WERI-Rb-1 (cell line): ENCODE measurements at regions not wholly inside any gene's neighbourhood (a gene's known extent, or its start where the extent isn't known, plus 50 kb on each side); places are given as distances from the start of the nearest gene placed in this dataset.

Experiments
- DNase-seq: peaks from one replicate; pipeline ENCODE4 v3.0.0-alpha.2; 2020
- H3K27ac ChIP-seq: fragments of 250-450 bp; sonication (Bioruptor Pico); 2 replicates; pipeline ENCODE4 v1.5.1; 2020; ENCODE audit warnings: mild to moderate bottlenecking, moderate library complexity
- H3K27me3 ChIP-seq: fragments of 250-450 bp; sonication (Bioruptor Pico); 2 replicates; pipeline ENCODE4 v1.5.1; 2021; ENCODE audit warnings: mild to moderate bottlenecking, low read depth, moderate library complexity; ENCODE audit not compliant: insufficient read depth, severe bottlenecking
- H3K36me3 ChIP-seq: fragments of 250-450 bp; sonication (Bioruptor Pico); 2 replicates; pipeline ENCODE4 v1.5.1; 2020; ENCODE audit warnings: mild to moderate bottlenecking, moderate library complexity
- H3K4me3 ChIP-seq: 2 replicates; pipeline ENCODE4 v1.5.1; 2011; ENCODE audit warnings: low read depth, mild to moderate bottlenecking, control low read depth, low read length
- H3K9me3 ChIP-seq: fragments of 250-450 bp; sonication (Bioruptor Pico); 2 replicates; pipeline ENCODE4 v1.5.1; 2021; ENCODE audit warnings: mild to moderate bottlenecking, moderate library complexity; ENCODE audit not compliant: severe bottlenecking
- CTCF ChIP-seq: IDR thresholded peaks from 2 replicates; pipeline ENCODE4 v1.5.1; 2011; ENCODE audit warnings: low read depth, mild to moderate bottlenecking, control low read depth, inconsistent platforms, low read length

GRCh38 chr10:128429321-128429720, 303.1 kb upstream of the MKI67 start:
- TF ChIP-seq CTCF, result no peak
- H3K4me3 ChIP-seq, result no peak overlapping the region
- no peak for DNase-seq
- H3K27me3 ChIP-seq, result no peaks in the 10 kb centered on the region
- no peak overlapping the region for H3K27ac ChIP-seq
- H3K36me3 ChIP-seq, result no peaks in the 10 kb centered on the region
- no peaks in the 10 kb centered on the region for H3K9me3 ChIP-seq

DNA sequence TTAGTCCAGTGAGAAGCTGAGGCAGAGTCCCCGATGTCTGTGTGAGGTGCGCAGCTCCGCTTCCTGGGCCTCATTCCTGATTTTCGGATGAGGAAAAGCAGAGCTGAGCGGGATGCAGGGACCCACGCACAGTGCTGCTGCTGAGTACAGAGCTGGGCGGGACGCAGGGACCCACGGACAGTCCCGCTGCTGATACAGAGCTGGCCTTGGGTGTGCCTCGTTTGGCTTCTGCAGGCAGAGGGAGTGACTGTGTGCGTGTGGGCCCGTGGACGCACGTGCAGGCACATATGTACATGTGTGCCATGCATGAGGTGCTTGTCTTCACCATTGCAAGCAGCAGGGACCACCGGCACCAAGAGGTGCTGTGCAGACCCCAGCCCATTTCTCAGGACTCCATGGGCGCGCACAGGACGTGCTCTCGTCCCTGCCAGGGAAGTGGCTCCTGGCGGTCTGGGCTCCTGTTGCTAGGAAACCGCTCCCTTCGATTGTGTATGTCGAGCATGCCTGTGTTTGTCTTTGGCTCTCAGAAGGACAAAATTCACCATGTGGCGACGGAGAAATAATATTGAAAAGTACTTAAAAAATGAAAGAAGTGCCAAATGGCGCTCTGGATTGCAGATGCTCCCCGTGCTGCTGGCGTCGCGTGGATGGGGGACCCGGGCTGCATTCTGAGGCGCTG, 303.8 kb upstream of the MKI67 start:
- no peaks in the 10 kb centered on the region for H3K27me3 ChIP-seq
- no peak overlapping the region for H3K27ac ChIP-seq
- DNase-seq, result no peak
- no peaks in the 10 kb centered on the region for H3K36me3 ChIP-seq
- no peak overlapping the region for H3K4me3 ChIP-seq
- no peaks in the 10 kb centered on the region for H3K9me3 ChIP-seq
- TF ChIP-seq CTCF, result no peak

GRCh38 chr10:128431083-128431482, 304.9 kb upstream of the MKI67 start:
- Histone ChIP-seq H3K27ac (no peak overlapping the region), H3K27me3 (no peaks in the 10 kb centered on the region), H3K4me3 (no peak overlapping the region), H3K36me3 (no peaks in the 10 kb centered on the region), H3K9me3 (no peaks in the 10 kb centered on the region)
- TF ChIP-seq CTCF, result no peak
- DNase-seq, result no peak

DNA sequence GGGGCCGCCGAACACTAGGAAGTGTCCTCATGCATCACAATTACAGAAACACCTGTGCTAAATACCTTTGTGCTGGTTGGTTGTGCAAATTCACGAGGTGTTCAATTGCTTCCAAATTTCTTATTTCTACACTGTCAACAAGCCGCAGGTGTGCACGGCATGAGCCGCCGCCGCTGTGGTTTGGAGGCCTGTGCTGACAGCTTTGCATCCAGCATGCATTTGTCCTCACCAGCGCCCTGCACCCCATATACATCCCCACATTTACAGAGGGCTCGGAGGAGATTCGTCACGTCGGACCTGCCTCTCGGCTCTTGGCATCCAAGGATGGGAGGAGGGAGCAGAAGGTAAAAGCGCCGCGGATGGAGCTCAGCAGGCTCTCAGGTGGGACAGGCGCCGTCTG, 305.3 kb upstream of the MKI67 start:
- no peak for TF ChIP-seq CTCF

GRCh38 chr10:128432011-128432410, 305.8 kb upstream of the MKI67 start:
- no peaks in the 10 kb centered on the region for H3K36me3 ChIP-seq

More for the DNA sequence above, 305.3 kb upstream of the MKI67 start:
- H3K36me3 ChIP-seq, result no peaks in the 10 kb centered on the region
- H3K4me3 ChIP-seq, result no peak overlapping the region
- no peaks in the 10 kb centered on the region for H3K27me3 ChIP-seq
- no peak for DNase-seq
- H3K9me3 ChIP-seq, result no peaks in the 10 kb centered on the region
- no peak overlapping the region for H3K27ac ChIP-seq

More at GRCh38 chr10:128432011-128432410, 305.8 kb upstream of the MKI67 start:
- Histone ChIP-seq H3K27me3 (no peaks in the 10 kb centered on the region), H3K4me3 (no peak overlapping the region), H3K9me3 (no peaks in the 10 kb centered on the region), H3K27ac (no peak overlapping the region)
- DNase-seq, result no peak
- TF ChIP-seq CTCF, result no peak
